ENCODE measurements at regions not wholly inside any gene's neighbourhood (a gene's known extent, or its start where the extent isn't known, plus 50 kb on each side); places are given as distances from the start of the nearest gene placed in this dataset.

DNA sequence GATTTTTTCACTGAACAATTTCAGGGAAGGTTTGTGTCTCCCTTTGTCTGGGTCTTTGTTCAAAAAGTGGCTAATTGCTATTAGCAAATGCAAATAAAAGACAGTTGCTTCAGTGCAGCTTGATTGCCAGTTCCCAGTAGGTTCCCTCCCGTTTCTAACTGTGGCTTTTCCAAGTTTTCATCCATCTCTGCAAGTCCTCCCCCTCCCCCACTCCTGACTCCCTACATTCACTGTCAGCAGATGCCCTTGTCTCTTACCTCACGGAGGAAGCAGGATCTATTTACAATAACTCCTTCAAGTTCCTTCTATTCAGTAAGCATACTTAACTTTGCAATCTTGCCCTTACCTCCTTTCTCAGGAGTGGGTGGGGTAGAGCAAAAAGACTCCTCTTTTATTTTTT, 55.4 kb upstream of the SCEL start:
- ATAC-seq = no peak
- no peak for DNase-seq (ENCODE audit: low spot score)

DNA sequence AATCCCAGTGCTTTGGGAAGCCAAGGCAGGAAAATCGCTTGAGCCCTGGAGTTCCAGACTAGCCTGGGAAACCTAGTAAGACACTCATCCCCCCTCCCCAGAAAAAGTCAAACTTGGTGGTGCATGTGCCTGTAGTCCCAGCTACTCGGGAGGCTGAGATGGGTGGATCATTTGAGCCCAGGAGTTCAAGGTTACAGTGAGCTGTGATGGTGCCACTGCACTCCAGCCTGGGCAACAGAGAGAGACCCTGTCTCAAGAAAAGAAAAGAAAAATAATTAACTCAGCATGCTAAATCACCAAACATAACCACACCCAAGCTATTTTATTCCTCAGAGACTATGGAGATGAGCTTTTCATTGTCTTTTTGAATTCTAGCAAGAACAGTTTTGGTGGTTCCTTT, 56.2 kb upstream of the SCEL start:
- DNase-seq (ENCODE audit: low spot score) (no peak), ATAC-seq (no peak)

DNA sequence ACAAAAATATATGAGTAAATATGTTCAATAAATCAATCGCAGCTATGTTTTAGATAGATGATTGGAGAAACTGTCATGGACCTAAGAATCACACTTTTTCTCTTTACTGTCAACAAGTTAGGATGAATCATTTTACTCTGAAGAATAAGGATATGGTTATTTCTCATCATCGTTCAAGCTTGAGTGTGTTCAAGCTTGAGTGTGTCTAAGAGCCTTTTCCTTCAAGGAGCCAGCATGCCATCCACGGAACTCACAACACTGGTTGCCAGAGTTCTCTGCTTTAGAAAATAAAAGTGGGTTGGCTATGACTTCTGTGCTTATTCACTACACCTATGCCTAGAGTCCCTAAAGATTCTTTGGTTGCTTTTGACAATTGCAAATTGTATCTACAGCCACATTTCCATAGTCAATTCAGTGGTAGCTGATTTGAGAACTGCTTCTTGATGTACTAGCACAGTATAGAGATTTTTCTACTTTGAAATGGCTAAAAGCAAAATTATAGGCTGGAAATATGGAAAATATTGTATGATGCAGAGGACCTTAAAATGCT, 58.1 kb upstream of the SCEL start:
- DNase-seq (ENCODE audit: low spot score) (no peak), ATAC-seq (no peak)

DNA sequence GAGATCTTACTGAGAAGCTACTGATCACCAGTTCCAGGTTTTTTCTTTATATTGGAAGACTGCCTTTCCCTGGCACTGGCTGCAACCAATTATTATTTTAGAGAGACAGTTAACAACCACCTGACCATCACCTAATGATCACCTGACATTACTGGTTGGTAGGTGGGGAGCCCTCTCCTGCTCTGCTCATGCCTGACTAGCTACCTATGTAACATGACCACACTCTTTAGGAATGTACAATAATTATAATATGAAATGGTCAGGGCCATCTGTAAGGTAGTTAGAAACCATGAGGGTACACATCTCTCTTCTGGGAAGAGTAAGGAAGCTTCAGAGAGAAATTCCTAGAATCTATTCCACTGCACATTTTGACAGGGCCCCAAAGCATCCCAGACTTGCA, 59.0 kb upstream of the SCEL start:
- ATAC-seq = no peak
- DNase-seq (ENCODE audit: low spot score) = no peak

DNA sequence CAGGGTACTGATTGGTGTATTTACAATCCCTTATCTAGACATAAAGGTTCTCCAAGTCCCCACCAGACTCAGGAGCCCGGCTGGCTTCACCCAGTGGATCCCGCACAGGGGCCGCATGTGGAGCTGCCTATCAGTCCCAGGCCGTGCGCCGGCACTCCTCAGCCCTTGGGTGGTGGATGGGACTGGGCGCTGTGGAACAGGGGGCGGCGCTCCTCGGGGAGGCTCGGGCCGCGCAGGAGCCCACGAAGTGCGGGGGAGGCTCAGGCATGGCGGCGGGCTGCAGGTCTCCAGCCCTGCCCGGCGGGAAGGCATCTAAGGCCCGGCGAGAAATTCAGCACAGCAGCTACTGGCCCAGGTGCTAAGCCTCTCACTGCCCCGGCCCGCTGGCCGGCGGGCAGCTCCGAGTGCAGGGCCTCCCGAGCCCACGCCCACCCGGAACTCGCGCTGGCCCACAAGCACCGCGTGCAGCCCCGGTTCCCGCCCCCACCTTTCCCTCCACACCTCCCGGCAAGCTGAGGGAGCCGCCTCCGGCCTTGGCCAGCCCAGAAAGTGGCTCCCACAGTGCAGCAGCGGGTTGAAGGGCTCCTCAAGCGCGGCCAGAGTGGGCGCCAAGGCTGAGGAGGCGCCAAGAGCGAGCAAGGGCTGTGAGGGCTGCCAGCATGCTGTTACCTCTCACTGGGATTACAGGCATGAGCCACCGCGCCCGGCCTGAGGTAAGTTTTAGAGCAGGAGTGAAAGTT, 60.0 kb upstream of the SCEL start:
- DNase-seq (ENCODE audit: low spot score) (no peak), ATAC-seq (no peak)

DNA sequence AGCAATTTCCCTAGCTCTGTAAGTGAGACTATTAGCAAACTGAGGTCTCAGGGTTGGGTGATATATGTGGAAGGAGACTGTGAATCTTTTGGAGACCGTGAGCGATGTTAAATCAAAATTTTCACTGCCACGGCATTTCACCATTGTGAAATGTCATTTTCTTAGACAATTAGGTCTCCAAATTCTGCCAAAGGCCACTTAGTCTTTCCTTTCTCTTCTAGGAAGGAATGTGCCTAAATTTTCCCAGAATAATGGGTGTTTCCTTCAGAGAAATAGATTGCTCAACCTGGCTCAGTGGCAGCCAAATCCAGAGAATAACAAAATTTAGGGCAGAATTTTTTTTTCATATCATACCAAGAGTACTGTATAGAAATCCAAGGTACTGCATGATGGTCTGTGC, 64.5 kb upstream of the SCEL start:
- DNase-seq (ENCODE audit: low spot score) (no peak), ATAC-seq (no peak)

DNA sequence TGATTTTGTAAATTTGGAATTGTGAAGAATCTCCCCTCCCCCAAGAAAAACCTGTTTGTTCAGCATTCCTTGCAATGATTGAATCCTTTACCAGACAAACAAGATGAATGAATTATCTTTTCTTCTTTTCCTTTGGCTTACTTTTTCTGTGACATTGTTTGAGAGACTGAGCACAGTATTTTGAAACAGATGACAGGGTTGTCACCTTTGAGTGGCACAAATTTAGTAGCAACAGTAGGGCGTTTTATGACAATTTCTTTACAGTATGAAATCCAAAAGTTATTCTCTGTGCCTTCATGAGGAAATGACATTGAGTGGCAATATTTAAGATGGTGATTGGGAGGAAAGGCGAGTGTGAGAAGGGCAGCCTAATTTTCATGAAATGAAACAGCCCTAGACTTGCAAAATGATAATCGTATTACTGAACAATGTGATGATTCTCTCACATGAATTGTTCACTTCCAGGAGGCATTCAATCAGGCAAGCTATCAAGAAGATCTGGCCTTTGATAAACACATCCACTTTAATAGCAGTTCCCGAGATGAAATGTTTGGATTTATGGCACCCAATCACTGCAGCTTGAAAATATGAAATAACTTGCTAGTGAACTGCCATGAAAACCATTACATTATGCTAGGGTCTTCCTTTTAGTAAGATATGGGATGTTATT, 68.6 kb upstream of the SCEL start:
- DNase-seq (ENCODE audit: low spot score) = no peak
- ATAC-seq = no peak

DNA sequence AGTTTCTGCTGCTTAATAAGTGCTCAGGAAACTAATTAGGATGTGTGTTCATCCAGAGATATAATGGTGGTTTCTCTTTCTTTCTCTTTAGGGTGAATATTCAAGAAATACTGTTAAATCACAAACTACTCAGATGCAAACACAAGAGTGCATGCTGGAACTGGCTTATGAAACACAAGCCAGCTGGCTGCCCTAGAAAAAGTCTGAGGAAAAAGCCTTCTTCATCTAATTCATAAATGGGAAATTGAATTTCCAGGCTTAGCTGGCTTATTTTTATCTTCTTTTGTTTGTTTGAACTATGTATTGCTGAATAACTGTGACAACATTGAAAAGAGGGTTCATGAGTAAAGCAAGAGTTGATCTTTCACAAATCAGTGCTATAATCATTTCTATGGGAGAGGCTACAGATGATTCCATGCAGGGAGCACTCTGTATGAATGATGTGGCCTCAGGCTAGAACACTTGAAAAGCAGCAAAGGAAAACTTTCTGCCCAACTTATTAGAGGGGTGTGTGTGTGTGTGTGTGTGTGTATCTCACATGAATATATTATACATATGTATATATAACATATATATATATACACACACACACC, 69.8 kb upstream of the SCEL start:
- ATAC-seq (no peak), DNase-seq (ENCODE audit: low spot score) (no peak)

DNA sequence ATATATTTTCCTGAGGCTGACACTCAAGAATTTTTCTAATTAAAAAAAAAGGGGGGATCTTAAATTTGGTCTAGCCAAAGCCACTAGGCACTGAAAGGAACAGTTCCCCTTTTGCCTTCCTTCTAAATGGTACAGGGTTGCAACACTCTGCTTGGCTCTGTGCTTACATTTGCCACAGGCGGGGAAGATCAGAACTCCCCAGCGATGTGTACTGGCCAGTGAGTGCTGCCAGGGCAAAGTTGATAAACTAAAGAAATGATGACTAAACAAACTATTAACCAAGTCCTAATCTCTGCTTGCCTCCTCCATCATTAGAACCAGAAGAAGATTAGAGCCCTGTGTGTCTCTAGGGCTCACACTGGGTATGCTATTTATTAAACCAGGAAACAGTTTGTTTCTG, 75.3 kb upstream of the SCEL start:
- peak; percentile 98 for ATAC-seq

DNA sequence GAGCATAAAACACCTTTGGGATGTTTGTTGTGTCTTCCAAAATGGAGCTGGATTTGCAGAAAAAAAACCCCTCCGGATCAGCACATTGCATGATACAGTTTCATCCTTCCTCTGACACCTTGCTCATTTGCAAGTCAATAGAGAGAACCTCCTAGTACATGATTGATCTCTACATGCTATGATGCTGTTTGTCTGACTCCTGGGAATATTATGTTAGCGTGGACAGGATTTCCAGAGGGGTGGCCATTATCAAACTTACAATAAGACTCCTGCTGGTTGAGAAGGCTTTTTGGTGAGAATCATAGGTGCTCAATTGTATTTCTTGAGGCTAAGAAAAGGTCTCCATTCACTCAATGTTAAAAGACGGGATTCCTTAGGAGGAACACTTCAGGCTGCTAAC, 75.9 kb upstream of the SCEL start:
- DNase-seq (ENCODE audit: low spot score) = no peak

More for the DNA sequence above, 75.3 kb upstream of the SCEL start:
- DNase-seq (ENCODE audit: low spot score) = peak; percentile 84

DNA sequence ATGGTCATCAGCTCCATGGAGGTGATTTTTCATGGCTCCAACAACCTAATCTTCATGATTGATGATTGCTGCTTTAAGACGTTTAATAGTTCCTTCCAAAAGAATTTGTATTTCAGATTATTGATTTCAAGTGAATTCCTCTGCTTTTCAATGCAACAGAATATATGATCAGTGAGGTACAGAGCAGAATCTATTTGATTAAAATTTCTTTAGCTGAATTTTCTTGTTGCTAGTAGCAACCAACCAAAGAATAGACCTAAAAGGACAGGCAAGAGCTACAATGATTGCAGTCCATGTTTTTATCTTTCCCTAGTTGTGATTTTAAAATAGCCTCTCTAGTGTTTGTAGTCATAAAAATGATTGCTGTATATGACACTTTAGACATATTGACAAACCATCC, 76.8 kb upstream of the SCEL start:
- no peak for DNase-seq (ENCODE audit: low spot score)
- no peak for ATAC-seq

More for the DNA sequence above, 75.9 kb upstream of the SCEL start:
- no peak for ATAC-seq

DNA sequence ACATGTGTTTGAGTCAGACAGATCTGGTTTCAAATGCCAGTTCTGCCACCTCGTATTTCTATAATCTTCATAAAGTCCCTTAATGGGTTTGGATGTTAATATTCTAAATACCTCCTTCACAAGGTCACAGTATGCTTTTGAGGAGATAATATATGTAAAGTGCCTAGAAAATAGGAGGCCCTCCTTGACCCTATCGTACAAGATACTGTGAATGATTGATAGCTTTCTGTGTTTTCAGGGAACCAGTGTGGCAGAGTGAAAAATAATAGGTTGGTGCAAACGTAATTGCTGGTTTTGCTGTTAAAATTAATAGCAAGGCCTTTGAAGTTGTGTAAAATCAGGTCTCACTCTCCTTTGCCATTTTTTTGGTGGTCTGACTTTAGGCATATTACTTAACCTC, 77.5 kb upstream of the SCEL start:
- DNase-seq (ENCODE audit: low spot score) (no peak), ATAC-seq (no peak)

DNA sequence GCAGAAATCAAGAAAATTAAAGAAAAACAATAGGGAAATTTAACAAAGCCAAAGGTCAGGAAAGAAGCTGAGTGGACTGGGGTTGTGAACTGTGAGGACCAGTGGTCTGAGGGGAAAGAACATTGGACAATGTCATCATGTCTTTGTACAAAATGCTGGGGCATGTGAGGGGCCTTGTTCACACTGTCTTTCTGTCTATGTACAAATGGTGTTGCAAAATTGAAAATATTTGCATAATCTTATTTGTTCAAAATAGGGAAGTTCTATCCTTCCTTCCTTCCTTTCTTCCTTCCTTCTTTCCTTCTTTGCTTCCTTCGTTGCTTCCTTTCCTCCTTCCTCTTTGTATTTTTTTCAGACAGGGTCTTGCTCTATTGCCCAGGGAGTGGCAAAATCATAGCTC, 79.2 kb upstream of the SCEL start:
- DNase-seq (ENCODE audit: low spot score) = no peak
- ATAC-seq = no peak

DNA sequence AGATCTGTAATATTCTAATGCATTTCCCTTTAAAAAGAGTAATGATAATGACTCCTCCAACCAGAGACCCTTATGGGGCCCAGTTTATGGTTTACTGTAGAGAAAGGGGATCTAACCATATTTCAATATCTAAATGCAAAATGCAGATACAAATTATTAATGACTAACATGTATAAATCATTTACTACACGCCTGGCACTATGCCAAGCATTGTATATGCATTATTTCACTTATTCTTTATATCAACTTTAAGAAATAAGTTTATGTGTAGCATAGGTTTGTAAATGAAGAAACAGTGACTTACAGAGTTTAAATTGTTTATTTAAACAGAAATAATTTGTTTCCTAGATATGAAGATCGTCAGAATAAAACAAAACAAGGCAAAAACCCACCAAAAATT, 86.2 kb upstream of the SCEL start:
- no peak for ATAC-seq
- DNase-seq (ENCODE audit: low spot score) = no peak

DNA sequence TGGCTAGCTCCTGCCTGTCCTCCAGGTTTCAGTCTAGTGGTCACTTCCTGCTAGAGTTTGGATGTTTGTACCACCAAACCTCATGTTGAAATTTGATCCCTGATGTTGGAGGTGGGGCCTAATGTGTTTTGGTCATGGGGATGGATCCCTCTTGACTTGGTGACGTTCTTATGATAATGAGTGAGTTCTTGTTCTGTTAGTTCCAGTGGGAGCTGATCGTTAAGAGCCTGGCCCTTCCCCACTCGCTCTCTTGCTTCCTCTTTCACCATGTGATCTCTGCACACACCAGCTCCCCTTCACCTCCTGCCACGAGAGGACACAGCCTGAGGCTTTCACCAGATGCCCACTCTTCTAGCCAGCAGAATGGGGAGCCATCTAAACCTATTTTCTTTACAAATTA, 86.8 kb upstream of the SCEL start:
- no peak for DNase-seq (ENCODE audit: low spot score)
- peak; percentile 17 for ATAC-seq

DNA sequence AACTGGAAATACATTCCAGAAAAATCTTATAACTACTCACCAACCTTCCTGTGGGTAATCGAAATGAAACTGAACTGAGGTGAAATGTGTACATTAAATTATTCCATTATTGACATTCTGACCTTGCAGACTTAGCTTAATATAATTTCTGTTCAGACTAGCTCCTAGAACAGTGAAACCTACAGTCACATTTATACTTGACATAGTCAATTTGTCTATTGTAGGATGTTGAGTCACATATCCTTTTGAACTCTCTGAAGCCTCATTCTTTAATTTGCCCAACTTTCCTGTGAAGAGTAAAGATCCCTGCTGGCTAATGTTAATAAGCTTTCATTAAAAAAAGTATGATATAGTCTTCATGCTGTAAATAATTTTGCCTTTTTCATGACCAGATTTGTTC, 92.0 kb upstream of the SCEL start:
- ATAC-seq = no peak
- DNase-seq (ENCODE audit: low spot score) = no peak

DNA sequence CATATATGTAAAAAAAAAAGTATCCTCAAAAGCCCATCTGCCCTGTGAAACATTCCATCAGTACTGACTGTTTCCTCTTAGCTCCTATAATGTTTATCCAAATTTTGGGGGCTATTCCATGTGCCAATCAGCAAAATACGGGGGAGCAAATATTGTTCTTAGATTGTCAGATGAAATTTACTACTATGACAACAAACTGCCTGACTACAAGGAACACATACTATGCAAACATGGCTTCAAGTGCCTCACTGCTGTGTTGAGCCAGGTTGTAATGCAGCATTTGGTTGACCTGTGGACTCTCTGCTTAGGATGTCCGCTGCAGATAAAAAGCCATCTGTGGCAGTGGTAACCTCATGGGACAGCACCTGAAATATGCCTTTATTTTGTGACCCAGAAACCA, 98.2 kb upstream of the SCEL start:
- peak; percentile 74 for ATAC-seq
- no peak for DNase-seq (ENCODE audit: low spot score)

DNA sequence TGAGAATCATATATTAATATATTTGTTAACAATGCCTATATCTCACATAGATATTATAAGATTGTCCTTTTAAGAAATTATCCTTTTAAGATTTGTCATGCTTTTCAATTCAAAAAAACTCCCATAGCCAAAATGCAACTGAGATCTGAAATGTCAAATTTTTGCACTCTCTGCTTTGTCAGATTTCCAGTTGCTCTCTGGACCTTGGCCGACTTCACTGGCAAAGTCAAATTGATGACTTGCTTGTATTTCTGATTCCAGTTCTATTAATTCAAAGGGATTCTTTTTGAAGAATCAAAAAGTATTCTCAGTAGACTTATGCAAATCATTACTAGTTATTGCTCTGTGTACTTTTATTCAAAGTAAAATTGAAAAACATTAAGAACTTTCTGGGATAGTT, 101.2 kb upstream of the SCEL start:
- ATAC-seq = peak; percentile 91
- peak; percentile 67 for DNase-seq (ENCODE audit: low spot score)

DNA sequence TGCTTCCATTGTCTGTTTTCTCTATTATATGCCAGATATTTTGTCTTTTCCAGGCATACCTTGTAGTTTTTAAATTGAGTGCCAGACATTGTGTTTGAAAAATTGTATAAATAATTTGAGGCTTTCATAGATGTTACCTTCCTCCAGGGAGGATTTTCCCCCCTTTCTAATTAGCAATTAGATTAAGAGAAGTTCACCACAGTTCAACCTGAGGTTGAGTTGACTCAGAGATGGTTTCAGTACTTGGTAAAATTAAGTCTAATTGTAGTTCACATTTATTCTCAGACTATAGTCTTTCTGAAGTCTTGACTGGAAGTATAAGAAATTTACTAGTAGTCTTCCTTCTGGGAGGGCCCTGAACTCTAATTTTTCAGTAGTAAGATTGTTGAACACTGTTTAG, 104.1 kb upstream of the SCEL start:
- DNase-seq (ENCODE audit: low spot score) (no peak), ATAC-seq (no peak)

DNA sequence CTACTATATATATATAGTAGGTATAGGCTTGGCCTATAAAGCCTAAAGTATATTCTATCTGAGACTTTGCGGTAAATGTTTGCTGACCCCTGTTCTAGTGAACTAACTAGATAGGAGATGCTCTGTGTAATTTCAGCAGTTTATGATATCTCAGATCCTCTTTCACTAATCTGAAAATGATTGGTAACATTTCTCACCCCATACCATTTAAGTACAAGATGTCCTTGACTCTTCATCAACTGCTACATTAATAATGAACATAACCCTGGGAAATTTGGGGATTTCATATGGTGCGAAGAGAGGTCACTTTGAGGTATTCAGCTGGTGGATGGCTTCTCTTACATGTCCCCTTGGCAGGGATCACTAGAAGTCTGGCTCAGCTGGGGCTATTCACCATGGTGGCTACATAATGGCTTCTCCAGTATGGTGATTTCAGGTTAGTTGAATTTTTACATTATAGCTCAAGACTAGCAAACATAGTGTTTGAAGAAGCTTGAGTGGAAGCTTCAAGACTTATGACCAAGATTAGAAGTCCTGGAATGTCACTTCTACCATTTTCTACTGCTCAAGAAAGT, 103.6 kb upstream of the MYCBP2 start:
- ATAC-seq = no peak
- DNase-seq (ENCODE audit: low spot score) = no peak

DNA sequence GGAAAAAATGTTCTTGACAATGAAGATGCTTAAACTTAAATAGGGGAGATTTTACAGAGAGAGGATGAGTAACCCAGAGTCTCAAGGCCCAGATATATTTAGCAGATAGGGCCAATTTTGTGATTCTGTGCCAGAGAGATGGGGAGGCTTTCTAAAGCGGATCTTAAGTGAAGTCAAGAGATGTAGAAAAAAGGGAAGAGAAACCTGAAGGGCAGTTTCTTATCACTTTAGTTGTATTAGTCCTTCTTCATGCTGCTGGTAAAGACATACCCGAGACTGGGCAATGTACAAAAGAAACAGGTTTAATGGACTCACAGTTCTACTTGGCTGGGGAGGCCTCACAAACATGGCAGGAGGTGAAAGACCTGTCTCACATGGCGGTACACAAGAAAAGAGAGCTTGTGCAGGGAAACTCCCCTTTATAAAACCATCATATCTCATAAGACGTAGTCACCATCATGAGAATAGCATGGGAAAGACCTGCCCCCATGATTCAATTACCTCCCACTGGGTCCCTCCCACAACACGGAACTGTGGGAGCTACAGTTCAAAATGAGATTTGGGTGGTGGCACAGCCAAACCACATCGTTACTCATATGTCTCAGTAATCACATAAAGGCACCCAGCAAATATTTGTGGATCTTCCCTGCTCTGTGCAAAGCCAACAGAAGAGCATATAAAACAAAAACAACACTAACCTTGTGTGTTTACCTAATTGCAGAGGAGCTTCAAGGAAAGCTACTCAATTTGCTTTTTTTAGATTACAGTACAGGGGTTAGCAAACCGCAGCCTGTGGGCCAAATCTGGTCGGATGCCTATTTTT, 102.6 kb upstream of the MYCBP2 start:
- DNase-seq (ENCODE audit: low spot score) = no peak
- ATAC-seq = no peak

Measured in left lobe of liver (tissue), 2 donors.